NCI-H2029 treated with DMSO at 0.1 percent for 48 hours (cell line): ENCODE measurements at regions not wholly inside any gene's neighbourhood (a gene's known extent, or its start where the extent isn't known, plus 50 kb on each side); places are given as distances from the start of the nearest gene placed in this dataset.
"Not testable (repeated sequence)": the region's sequence is repeated elsewhere in the genome, so short reads cannot be mapped to it uniquely, and the experiment has no call there.

Experiments used
- DNase-seq: peaks from one replicate; lab custom pipeline; 2025; lab: John Stamatoyannopoulos, UW

- DNase-seq = no peak
Measured at GRCh38 chr13:78540058-78540457, 63.3 kb downstream of the POU4F1 start.

GRCh38 chr13:78526044-78526443 is 77.3 kb downstream of the POU4F1 start:
- DNase-seq = not testable (repeated sequence)

DNA sequence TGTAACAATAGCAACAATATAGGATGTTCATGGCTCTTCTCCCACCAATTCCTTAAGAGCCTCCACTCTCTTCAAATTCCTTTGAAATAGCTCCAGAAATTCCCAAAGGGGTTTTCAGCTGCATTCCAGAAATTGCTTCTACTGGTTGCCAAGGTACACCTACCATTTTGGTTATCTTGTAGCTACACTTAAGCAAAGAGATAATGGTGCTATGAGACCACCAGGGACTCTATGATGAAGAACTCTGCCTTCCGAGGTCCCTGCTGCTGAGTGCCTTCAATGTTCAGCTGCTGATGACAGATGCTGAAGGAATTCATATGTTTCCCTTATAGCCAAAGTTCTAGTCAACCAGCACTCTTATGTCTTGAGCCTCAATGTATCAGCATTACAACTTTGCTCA is 78.4 kb downstream of the POU4F1 start:
- DNase-seq = no peak

DNA sequence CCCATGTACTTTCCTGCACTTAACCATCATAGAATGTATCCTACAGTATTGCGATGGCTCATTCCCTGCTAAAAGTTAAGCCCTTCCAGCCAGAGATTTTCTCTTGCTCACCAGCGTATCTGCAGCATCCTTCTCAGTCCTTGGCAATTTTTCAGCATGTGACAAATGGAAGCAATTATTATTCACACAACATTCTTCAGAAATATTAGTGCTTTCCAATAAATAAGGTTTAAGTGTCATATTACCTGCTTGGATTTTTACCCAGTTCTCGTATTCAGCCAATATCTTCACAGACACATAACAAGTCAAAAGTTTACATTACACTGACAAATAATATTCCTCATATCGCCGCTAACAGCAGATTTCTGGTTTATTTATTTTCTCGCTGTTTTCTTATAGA is 82.3 kb downstream of the POU4F1 start:
- no peak for DNase-seq

DNA sequence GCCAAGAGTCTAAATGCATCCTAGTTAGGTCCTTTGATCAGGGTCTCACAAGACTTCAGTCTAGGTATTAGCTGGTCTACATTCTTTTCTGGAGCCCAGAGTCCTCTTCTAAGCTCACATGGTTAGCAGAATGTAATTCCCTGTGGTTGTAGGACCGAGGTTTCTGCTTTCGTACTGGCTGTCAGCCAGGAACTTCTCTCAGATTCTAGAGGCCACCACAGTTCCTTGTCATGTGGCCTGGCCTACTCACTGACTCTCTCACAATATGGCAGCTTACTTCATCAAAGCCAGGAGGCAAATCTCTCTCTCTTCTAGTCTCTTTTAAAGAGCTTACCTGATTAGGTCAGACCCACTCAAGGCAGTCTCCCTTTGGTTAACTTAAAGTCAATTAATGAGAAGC is 82.9 kb downstream of the POU4F1 start:
- no peak for DNase-seq

DNA sequence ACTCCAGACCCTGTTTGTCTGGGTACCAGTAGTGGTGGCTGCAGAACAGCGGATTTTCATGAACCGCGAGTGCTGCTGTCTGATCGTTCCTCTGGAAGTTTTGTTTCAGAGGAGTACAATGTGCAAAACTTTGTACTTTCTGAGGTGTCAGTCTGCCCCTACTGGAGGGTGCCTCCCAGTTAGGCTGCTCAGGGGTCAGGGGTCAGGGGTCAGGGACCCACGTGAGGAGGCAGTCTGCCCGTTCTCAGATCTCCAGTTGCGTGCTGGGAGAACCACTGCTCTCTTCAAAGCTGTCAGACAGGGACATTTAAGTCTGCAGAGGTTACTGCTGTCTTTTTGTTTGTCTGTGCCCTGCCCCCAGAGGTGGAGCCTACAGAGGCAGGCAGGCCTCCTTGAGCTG is 84.9 kb downstream of the POU4F1 start:
- not testable (repeated sequence) for DNase-seq

DNA sequence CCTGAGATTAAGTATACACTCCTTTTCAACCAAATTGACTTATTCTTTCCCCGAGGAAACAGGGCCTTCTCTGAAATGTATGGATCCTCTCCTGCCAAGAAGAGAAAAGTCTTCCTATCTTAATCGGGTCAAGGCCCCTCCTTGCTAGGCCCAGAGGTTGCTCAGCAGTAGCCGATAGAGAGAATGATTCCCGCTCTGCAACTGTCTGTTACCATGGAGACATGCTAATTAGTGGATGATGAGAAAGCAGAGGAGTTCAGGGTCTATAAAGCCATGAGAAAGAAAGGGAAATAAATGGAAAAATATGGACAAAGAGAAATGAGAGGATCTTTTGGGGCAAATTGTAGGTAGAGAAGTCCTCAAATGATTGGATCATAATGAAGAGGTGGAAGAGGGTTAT is 103.5 kb downstream of the POU4F1 start:
- no peak for DNase-seq

DNA sequence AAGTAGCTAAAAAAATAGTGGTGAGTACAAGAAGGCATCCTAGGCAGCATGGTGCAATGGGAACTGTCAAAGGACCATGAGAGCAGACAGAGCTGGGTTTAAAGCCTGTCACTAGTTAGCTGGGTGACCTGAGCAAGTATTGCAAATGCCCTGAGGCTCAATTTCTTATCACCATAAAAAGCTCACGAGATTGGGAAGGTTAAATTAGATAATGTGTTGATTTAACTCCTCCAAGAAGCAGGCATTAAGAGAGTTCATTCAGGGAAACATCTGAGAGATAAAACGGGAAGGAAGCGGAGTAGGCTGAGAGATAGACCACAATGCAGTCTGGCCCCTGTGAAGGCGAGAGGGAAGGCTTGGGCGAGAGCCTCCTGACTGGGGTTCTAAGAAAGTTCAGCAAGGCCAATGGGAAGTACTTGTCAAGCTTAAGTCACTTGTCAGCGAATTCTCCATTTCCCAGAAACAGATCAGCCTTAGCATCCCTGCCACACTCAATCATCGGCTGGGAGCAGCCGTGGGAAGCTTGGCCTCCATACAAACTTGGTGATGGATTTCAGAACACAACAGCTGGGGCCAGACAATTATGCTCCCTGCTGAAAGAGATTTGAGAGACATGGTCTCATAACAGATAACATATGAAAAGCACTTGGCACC is 105.5 kb downstream of the POU4F1 start:
- DNase-seq = no peak

GRCh38 chr13:78491978-78492377 is 111.4 kb downstream of the POU4F1 start:
- DNase-seq = no peak

- DNase-seq = not testable (repeated sequence)
Measured at GRCh38 chr13:78490225-78490624, 113.1 kb downstream of the POU4F1 start.

- no peak for DNase-seq
Measured at GRCh38 chr13:78487707-78488106, 115.6 kb downstream of the POU4F1 start.

DNA sequence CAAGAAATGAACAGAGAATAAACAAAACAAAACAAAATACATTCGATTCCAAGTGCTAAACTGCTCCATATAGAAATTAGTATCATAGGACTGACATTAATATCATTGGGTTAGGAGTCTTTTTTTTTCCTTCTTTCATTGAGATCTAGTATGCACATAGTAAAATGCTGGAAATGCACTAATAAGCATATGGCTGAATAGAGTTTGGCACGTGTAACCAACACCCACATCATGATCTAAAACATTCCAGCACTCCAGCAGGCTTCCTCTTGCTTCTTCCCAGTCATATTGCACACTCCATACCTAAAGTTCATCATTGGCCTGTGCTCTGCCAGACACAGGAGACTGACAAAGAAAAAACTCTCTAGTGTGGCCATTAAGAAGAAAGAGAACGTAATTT is 117.5 kb downstream of the POU4F1 start:
- no peak for DNase-seq

DNA sequence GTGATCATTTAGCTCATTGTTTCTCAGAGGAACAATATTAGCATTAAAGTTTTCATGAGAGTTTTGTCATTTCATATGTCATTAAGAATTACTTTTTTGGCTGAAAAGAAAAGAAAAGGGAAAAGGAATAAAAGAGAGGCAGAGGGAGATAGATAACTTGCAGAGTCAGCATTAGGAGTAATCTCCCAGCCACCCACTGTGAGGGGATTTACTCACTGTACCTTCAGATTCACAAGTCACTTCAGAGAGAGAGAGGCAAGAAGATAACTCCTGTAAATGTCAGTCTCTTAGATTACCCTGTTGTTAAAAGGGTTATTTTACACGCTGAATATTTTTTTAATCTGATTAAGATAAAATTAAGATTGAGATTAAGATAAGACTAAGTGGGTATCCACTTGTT is 125.2 kb downstream of the POU4F1 start:
- DNase-seq = no peak

GRCh38 chr13:78476910-78477309 is 126.4 kb downstream of the POU4F1 start:
- DNase-seq = no peak

GRCh38 chr13:78468621-78469020 is 134.7 kb downstream of the POU4F1 start:
- no peak for DNase-seq

- DNase-seq = no peak
Measured at GRCh38 chr13:78465250-78465649, 138.1 kb downstream of the POU4F1 start.

DNA sequence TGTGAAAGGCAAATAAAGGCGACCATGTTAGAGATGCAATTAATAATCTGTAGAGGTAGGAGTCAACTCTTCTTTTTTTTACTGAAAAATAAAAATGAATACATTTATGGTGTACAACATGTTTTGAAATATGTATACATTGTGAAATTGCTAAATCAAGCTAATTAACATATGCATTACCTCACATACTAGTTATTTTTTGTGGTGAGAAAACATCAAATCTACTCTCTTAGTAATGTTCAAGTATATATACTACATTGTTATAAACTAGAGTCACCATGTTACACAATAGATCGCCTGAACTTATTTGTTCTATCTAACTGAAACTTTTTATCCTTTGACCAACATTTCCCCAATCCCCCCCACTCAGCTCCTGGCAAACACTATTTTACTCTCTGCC is 143.2 kb downstream of the POU4F1 start:
- no peak for DNase-seq

- DNase-seq = no peak
Measured at GRCh38 chr13:78443839-78444238, 159.5 kb downstream of the POU4F1 start.

GRCh38 chr13:78437781-78438180 is 165.6 kb downstream of the POU4F1 start:
- no peak for DNase-seq

DNA sequence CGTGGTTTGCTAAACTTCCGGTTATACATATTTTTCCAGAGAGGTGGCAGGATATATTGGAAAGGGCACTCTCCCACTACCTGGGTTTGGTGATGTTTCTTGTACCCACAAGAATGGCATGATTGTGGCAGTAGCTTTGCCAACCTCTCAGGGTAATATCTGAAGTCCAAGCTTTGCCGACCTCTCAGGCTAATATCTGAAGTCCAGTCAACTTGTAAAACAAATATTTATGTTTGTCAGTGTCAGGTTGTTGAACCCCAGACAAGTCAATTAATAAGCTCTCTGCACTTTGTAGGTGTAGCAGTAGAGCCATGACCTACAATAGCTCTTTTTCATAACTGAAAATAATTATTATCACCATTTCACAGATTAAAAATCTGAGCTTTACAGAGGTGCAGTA is 167.0 kb downstream of the POU4F1 start:
- DNase-seq = no peak

DNA sequence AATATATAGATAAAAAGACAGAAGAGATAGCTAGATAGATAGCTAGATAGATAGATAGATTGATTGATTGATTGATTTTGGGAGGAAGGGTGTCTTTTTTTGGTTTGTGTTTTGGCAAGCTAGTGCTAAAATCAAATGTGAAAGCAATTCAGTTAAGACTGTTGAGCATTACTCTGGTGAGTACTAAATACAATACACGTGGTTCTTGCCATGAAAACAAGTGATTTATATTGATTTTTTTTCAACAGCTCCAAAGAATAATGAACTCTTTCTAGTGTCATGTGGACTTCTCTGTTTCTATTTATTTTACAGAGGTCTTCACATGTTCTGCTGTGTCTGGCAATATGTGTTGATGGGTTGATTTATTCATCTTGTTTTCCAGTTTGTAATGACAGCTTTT is 172.0 kb downstream of the POU4F1 start:
- DNase-seq = no peak

GRCh38 chr13:78430811-78431210 is 172.5 kb downstream of the POU4F1 start:
- no peak for DNase-seq

DNA sequence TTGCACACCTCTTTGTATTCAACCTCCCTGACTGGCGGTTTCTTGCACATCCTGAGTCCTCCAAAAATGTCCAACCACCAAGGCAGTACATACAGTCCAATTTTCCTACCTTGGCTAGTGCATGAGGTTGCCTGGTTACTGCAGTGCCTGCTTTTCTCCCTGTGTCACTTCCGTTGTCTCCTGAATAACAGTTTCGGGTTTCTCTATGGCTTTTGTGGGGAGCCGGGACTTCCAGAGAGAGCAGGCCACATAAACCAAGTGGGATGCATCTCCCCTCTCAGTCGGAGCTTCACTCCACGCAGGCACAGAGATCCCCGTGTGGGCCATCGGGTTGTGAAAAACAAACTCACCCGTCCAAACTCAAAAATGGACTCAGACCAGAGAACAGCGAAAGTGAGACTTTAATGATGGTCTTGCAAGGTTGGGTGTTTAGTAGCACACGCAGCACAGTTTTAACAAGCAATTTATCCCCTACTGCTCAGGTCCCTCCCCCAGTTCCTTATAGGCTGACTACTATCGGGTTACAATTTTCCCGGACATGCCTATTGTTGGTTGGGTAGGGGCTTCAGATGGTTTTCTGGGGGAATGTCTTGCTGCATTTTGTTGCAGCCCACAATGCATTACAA is 173.1 kb downstream of the POU4F1 start:
- DNase-seq = no peak

- DNase-seq = no peak
Measured at GRCh38 chr13:78428646-78429045, 174.7 kb downstream of the POU4F1 start.
